HG02870 (cell line): ENCODE measurements at regions not wholly inside any gene's neighbourhood (a gene's known extent, or its start where the extent isn't known, plus 50 kb on each side); places are given as distances from the start of the nearest gene placed in this dataset.

Source experiments
- ATAC-seq: cut with Tn5 transposase; IDR thresholded peaks from one replicate; pipeline ENCODE4 v1.9.1; 2021; ENCODE audit warnings: mild to moderate bottlenecking, moderate library complexity; ENCODE audit not compliant: unreplicated experiment

DNA sequence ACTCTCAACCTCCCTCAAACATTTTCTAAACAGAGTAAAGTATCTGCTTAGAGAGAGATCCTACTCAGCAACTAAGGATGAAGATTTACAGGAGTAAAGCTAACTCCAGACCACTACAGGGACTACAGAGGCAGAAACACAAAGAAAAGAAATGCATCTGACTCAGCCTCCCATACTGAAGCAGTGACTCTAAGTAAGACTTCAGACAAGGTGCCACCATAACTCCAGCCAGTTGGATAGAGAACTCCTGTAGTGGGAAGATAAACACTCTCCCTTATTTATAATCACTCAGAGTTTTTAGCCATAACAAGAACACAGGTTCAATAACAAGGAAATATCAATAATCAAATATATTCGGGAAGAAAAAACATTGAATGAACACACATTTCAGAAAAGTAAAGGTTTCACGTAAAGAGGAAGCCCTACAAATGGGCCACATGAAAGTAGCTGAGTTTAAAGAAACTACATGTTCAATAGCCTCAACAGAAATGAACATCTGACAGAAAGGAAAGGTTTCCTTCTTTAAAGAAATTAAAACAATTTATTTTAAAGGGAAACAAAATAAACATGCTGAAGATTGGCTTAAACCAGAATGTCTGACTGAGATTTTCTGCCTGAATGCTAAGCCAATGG, 519.9 kb downstream of the KCNJ3 start:
- ATAC-seq: peak; percentile 47

DNA sequence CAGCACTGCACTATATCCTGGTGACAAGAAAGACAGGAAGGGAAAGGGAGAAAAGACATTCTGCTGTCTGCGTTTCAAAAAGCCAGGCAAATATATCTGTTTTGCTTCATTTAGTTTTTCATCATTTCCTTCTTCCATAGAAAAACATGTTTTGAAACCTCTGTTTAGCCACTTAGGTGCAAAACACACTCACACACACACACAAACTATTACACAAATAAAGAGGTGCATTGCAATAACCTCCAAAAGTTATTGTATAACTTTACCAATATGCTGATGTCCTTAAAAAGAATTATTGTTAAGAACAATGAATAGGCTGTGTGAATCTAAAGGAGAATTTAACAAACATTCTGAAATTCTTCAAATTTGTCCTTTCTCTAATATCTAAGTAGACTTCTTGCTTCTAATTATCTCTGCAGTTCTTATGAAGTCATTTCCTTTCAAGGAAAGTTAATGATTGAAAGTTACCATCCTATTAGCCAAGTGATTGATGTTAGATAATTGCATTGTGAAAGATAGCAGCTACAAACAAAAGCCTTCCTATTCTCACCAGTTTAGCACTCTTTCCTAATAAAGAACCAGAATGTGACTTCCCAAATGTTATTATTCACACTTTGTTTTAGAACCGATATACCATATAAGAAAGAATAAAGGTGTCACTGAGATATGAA, 516.7 kb downstream of the KCNJ3 start:
- no peak for ATAC-seq

- no peak for ATAC-seq
Measured at GRCh38 chr2:155209696-155210450, 511.4 kb downstream of the KCNJ3 start.

DNA sequence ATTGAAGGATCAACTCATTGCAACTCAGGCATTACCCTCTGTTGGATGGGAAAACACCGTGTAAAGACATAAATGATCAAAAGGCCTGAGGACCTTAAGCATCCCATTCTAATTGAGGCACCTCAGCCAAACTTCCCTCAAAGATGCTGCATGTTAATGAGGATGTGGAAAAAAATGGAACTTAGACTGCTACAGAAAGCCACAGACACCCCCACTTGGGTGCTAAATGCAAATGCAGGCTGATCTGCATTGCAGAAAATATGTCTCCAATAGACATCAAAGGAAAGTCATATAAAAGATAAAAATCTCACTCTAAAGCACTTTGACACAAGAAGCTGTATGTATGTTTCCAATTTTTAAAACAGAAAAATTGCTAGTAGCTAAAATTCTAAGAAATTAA, 504.7 kb downstream of the KCNJ3 start:
- peak; percentile 51 for ATAC-seq

DNA sequence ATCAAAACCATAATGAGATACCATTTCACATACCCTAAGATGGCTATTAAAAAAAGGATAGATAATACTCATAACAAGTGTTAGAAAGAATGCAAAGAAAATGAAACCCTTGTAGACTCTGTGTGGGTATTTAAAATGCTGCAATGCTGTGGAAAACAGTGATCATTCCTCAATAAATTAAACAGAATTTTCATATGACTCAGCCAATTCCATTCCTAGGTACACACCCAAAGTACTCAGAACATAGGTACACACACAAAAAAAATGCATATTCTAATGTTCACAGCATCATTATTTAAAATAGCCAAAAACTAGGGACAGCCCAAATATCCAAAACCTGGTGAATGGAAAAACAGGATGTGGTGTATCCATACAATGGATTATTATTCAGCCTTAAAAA, 502.3 kb downstream of the KCNJ3 start:
- no peak for ATAC-seq

DNA sequence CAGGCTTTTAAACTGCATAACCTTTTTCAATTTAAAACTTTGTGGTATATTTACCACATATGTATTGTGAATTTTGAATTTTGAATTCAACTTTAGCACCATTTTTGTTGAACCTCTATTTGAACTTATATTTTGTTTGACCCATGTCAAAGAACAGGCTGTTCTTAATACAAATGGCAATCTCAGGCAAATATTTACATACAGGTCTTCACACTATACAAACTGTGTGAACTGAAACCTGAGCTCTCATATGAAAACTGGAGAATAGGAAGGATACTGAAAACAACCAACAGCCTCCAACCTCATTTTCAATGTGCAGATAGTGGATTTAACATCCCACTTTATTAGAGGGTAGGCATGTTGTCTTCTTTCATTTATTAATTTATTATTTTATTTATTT, 491.8 kb downstream of the KCNJ3 start:
- ATAC-seq: no peak

- no peak for ATAC-seq
Measured at GRCh38 chr2:155178921-155179320, 480.4 kb downstream of the KCNJ3 start.

GRCh38 chr2:155176345-155176744, 477.9 kb downstream of the KCNJ3 start:
- no peak for ATAC-seq

DNA sequence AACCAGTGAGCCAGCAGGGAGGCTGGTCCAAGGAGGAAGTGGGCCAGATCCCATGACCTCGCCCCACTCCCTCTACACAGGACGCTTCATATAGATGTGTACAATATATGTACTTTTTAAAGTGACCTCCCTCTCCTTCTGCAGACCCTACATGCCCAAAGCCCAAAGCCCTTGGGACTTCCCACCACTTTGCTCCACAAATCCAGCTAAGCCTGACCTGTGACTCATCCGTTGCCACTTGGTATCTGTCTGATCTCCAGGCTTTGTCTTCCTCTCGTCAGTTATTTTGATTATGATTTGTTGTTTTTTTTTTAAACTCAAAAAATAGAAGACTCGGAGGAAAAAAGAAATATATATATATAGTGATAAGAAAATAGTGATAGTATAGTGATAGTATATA, 470.8 kb downstream of the KCNJ3 start:
- no peak for ATAC-seq

DNA sequence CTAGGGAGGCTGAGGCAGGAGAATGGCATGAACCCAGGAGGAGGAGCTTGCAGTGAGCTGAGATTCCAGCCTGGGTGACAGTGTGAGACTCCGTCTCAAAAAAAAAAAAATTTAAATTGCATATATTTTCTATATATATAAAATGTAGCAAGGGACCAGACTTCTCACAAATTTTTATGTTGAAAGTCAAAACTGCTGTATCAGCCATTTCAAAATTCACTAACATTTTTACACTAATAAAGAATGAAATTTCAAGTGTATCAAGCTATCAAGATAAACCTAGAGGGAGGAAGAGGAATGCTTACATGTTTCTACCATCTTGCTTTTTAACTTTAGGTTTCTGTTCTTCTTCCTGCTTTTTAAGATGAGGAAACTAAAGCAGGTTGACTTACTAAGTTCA, 464.0 kb downstream of the KCNJ3 start:
- ATAC-seq: no peak

DNA sequence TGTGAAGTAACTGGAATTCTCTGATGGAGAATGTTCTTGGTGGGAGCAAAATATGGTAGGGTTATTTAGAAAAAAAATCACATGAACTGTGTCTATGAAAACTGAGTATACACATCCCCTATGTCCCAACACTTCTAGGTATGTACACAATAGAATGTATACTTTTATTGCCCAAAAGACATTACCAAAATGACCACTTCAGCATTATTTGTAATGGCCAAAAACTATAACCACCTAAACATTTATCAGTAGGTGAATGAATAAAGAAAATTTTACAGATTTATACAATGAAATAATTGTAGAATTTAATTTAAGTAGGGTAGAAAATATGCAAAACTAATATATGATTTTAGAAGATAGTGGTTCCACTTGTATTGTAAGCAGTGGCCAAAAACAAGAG, 462.8 kb downstream of the KCNJ3 start:
- ATAC-seq: no peak

- no peak for ATAC-seq
Measured at GRCh38 chr2:155157711-155158110, 459.2 kb downstream of the KCNJ3 start.

- no peak for ATAC-seq
Measured at GRCh38 chr2:155157065-155157464, 458.6 kb downstream of the KCNJ3 start.

DNA sequence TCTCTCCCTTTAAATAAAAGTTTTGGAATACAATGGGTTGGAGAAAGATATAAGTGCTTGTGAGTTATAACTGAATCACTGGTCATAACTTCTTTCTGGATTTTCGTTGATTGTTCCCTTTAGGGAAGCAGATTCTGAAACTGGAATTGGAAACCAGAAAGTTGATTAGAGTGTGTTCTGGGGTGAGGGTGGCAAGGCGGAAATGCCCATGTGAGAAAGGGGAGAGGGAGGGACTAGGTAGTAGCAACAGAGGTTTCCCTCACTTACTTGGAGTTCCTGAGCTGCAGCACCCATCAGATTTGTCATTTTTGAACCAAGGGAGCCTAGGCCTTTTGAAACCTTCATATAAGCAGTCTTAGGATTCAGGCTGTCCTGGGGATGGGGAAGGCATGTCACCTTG, 453.4 kb downstream of the KCNJ3 start:
- no peak for ATAC-seq

DNA sequence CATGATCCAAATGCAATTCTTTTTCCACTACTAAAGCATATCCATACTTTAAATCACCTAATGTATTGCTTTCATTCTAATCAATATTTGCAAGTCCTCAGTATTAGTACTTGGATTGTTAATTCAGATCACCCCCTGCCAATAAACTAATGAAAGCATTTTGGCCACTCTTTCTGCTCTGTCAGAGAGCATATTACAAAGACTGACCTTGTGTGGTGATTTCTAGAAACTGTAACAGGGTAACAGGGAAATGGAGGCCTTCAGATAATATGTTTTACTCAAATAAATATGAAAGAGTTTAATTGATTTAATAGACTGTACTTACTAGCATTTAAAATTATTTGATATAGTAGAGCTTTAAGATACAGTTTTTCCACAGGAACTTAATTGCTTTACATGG, 453.0 kb downstream of the KCNJ3 start:
- ATAC-seq: no peak

DNA sequence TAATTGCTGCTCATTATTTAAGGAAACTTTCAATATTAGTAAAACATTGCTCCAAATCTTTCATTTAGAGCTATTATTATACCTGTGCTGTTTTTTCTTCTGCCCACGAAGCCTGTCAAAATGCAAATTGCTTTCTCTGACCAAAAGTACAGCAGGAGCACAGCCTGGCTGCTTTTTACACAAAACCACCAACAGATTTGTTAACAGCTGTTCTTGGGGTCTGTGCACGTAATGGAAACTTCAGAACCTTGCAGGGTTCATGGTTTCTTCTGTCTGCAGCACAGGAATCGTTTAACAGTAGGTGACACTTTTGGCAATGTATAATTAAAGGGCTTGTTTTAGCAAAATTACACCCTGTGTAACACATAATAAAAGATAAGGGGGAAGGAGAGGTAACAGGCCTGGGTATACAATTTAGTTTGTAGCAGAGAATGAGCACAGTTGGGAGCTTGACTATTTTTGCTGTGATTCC, 447.3 kb downstream of the KCNJ3 start:
- peak; percentile 93 for ATAC-seq

DNA sequence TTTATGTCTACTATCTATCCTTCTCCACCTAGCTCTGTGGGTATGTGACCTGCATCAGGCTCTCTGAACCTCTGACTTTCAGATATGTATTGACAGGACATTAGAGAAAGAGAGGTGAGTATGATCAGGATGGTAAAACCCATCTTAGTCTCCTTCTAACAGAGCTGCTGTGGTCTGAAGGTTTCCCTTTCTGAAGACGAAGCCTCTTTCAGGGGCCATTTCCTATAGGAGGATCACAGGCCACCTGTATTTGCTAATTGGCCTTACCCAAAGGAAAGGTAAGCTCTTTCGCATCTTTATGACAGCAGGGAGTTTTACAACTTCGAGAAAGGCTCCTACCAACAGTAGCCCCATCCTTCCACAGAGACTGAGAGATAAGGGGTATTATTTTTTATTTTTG, 442.9 kb downstream of the KCNJ3 start:
- ATAC-seq: peak; percentile 25

GRCh38 chr2:155125585-155126230, 427.2 kb downstream of the KCNJ3 start:
- ATAC-seq: no peak

DNA sequence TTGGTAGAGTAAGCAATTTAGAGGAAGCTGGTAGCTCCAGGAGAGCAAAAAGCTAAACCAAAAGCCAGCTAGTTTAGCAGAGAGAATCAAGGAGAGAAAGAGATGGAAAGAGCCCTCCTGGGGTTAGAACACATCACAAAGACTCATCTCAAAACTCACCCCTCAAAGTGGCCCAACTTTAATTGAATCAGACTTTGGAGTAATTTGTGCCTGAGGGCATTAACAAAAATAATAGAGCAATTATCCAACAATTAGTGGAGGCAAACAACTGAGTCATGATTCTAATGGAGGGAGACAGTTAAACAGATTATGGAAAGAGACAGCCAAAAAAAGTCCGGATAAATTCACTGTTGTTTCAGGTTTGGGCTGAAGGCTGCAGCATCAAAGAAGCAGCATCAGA, 417.4 kb downstream of the KCNJ3 start:
- ATAC-seq: no peak

DNA sequence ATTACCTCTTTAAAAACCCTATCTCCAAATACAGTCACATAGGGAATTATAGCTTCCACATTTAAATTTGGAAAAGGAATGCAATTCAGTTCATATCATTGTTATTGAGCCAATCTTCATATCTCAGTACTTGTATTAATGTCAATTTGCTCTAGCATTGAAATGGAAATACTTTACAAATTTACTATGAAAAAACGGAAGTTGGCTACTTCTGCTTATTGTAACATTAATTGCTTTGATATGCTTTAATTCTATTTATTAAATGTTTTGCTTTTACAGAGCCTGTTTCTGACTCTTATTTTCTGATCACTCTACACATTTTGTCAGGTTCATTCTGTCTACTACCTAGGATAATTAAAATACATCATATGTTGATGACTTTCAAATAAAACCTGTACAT, 412.6 kb downstream of the KCNJ3 start:
- no peak for ATAC-seq

DNA sequence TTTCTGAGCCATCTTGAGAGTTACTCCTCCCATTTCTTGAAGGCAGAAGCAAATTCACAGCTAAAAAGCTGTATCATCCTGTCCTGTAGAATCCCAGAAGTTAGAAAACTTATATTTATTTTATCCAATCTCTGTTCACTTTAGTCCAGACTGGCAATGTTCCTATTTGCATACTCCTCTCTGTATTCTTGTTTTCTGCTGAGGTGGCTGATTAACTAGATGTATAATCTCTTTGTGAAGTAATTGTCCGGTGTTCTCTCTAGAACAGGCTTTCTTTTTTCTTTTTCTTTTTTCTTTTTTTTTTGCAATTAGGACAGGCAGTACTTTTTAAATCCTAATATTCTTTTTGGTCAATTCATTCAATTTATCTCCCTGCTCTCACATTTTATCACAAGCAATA, 411.0 kb downstream of the KCNJ3 start:
- ATAC-seq: no peak

GRCh38 chr2:155100261-155100660, 401.8 kb downstream of the KCNJ3 start:
- no peak for ATAC-seq
